GM12892 (cell line): ENCODE measurements at regions not wholly inside any gene's neighbourhood (a gene's known extent, or its start where the extent isn't known, plus 50 kb on each side); places are given as distances from the start of the nearest gene placed in this dataset.

Source experiments
- DNase-seq: peaks from one replicate; pipeline ENCODE4 v3.0.0; 2011; ENCODE audit not compliant: insufficient read length
- FAIRE-seq: peaks from 2 replicates; lab custom pipeline; 2011; peaks lifted over from hg19 to GRCh38; lab: Jason Lieb, UNC
- POLR2A ChIP-seq: IDR thresholded peaks from 2 replicates; pipeline ENCODE4 v1.6.1; 2011; ENCODE audit warnings: low read depth, low read length, control low read depth
- POLR2AphosphoS5 ChIP-seq: IDR thresholded peaks from 2 replicates; pipeline ENCODE4 v1.6.1; 2011; ENCODE audit warnings: low read depth, low read length, control low read depth
- TAF1 ChIP-seq: IDR thresholded peaks from 2 replicates; pipeline ENCODE4 v1.6.1; 2011; ENCODE audit warnings: low read depth, mild to moderate bottlenecking, control low read depth, low read length, borderline replicate concordance

- no peak for TF ChIP-seq POLR2A
- no peak for TF ChIP-seq POLR2AphosphoS5
- TF ChIP-seq TAF1 = no peak
- DNase-seq (no peak), FAIRE-seq (no peak)
These were observed 464.3 kb upstream of the THRB start for GRCh38 chr3:24958910-24959447.

- no peak for TF ChIP-seq POLR2AphosphoS5
- TF ChIP-seq TAF1 = no peak
- TF ChIP-seq POLR2A = no peak
- no peak for DNase-seq
- FAIRE-seq = peak; percentile 79
These were observed 464.1 kb upstream of the RARB start for GRCh38 chr3:24963762-24964625.

- no peak for TF ChIP-seq POLR2AphosphoS5
- TF ChIP-seq POLR2A = no peak
- TF ChIP-seq TAF1 = no peak
- FAIRE-seq = no peak
These were observed 462.2 kb upstream of the RARB start for GRCh38 chr3:24965706-24966385.

GRCh38 chr3:24968036-24968435, 460.0 kb upstream of the RARB start:
- FAIRE-seq (no peak), DNase-seq (no peak)
- TF ChIP-seq POLR2AphosphoS5 (no peak), TAF1 (no peak), POLR2A (no peak)

More at GRCh38 chr3:24965706-24966385, 462.2 kb upstream of the RARB start:
- no peak for DNase-seq

GRCh38 chr3:24972491-24972890, 455.6 kb upstream of the RARB start:
- DNase-seq = no peak
- no peak for FAIRE-seq
- TF ChIP-seq TAF1 = no peak
- TF ChIP-seq POLR2AphosphoS5 = no peak
- no peak for TF ChIP-seq POLR2A

- FAIRE-seq (no peak), DNase-seq (no peak)
- TF ChIP-seq TAF1 (no peak), POLR2AphosphoS5 (no peak), POLR2A (no peak)
These were observed 446.8 kb upstream of the RARB start for GRCh38 chr3:24981309-24981708.

GRCh38 chr3:24981924-24982323, 446.1 kb upstream of the RARB start:
- FAIRE-seq (no peak), DNase-seq (no peak)
- TF ChIP-seq TAF1 = no peak
- no peak for TF ChIP-seq POLR2A
- TF ChIP-seq POLR2AphosphoS5 = no peak

GRCh38 chr3:24985668-24986067, 442.4 kb upstream of the RARB start:
- DNase-seq (no peak), FAIRE-seq (no peak)
- TF ChIP-seq POLR2A (no peak), TAF1 (no peak), POLR2AphosphoS5 (no peak)

GRCh38 chr3:24986612-24987011, 441.5 kb upstream of the RARB start:
- no peak for TF ChIP-seq TAF1
- no peak for TF ChIP-seq POLR2A
- TF ChIP-seq POLR2AphosphoS5 = no peak
- DNase-seq = no peak

GRCh38 chr3:24999357-24999756, 428.7 kb upstream of the RARB start:
- FAIRE-seq = no peak
- DNase-seq = no peak
- TF ChIP-seq POLR2AphosphoS5 (no peak), TAF1 (no peak), POLR2A (no peak)

More at GRCh38 chr3:24986612-24987011, 441.5 kb upstream of the RARB start:
- no peak for FAIRE-seq

GRCh38 chr3:25000971-25001591, 427.0 kb upstream of the RARB start:
- no peak for DNase-seq
- TF ChIP-seq POLR2AphosphoS5 (no peak), TAF1 (no peak), POLR2A (no peak)
- no peak for FAIRE-seq
